HG03095 (cell line): ENCODE measurements at regions not wholly inside any gene's neighbourhood (a gene's known extent, or its start where the extent isn't known, plus 50 kb on each side); places are given as distances from the start of the nearest gene placed in this dataset.

Experiments
- ATAC-seq: cut with Tn5 transposase; IDR thresholded peaks from one replicate; pipeline ENCODE4 v1.9.1; 2021; ENCODE audit warnings: moderate library complexity; ENCODE audit not compliant: unreplicated experiment

- no peak for ATAC-seq
These were observed 63.3 kb upstream of the GHITM start for GRCh38 chr10:84076047-84076388.

GRCh38 chr10:84076540-84077195 is 62.6 kb upstream of the GHITM start:
- ATAC-seq: no peak

- ATAC-seq: no peak
These were observed 61.5 kb upstream of the GHITM start for GRCh38 chr10:84077768-84078167.

- no peak for ATAC-seq
These were observed 60.5 kb upstream of the GHITM start for GRCh38 chr10:84078771-84079170.

GRCh38 chr10:84084342-84084741 is 55.0 kb upstream of the GHITM start:
- no peak for ATAC-seq

- ATAC-seq: no peak
These were observed 52.1 kb upstream of the GHITM start for GRCh38 chr10:84087202-84087601.

- ATAC-seq: no peak
These were observed 50.7 kb upstream of the GHITM start for GRCh38 chr10:84088626-84089025.

- no peak for ATAC-seq
These were observed 50.1 kb upstream of the GHITM start for GRCh38 chr10:84089162-84089561.
